Motor neuron (in vitro differentiated cells): ENCODE measurements at regions not wholly inside any gene's neighbourhood (a gene's known extent, or its start where the extent isn't known, plus 50 kb on each side); places are given as distances from the start of the nearest gene placed in this dataset.

Experiments used
- ATAC-seq, 8 experiments: fragments of 200-7000 bp; cut with Tn5 transposase; replicated peaks in 6 of 8; 2 replicates each; pipeline ENCODE4 v1.8.0; 2021; ENCODE audit warnings: mild to moderate bottlenecking in 8 of 8, moderate library complexity in 8 of 8
- H3K27ac ChIP-seq, 2 donors: fragments of 250-450 bp; sonication (Bioruptor Pico); 2 replicates each; pipeline ENCODE4 v1.9.0; 2021; ENCODE audit warnings: antibody characterized with exemption in 2 of 2, mild to moderate bottlenecking in 2 of 2, moderate library complexity in 1 of 2
- H3K4me1 ChIP-seq, 2 donors: fragments of 250-450 bp; sonication (Bioruptor Pico); replicated peaks in 1 of 2; 2 replicates each; pipeline ENCODE4 v1.6.1; 2021; ENCODE audit warnings: antibody characterized with exemption in 2 of 2, mild to moderate bottlenecking in 2 of 2, moderate library complexity in 1 of 2
- H3K4me3 ChIP-seq, 5 donors: fragments of 250-450 bp; sonication (Bioruptor Pico); 2 replicates each; pipeline ENCODE4 v1.9.0; 2021; ENCODE audit warnings: antibody characterized with exemption in 5 of 5, mild to moderate bottlenecking in 5 of 5, moderate library complexity in 4 of 5
- WGBS, 10 experiments: fragments of 450-650 bp; shearing (Covaris generic); methylation state at CpG; one replicate each; pipeline ENCODE4 v1.0.0; 2022; 5-methylcytosine and 5-hydroxymethylcytosine counted together
- in situ Hi-C, 9 experiments: fragments of 400-800 bp; cut with MboI; loops; one replicate each; pipeline ENCODE4 v1.15.0; 2021; ENCODE audit warnings: low sequenced_read_pairs in 9 of 9, low pct_unique_long_range_greater_than_20kb in 2 of 9; ENCODE audit not compliant: unreplicated experiment in 9 of 9

DNA sequence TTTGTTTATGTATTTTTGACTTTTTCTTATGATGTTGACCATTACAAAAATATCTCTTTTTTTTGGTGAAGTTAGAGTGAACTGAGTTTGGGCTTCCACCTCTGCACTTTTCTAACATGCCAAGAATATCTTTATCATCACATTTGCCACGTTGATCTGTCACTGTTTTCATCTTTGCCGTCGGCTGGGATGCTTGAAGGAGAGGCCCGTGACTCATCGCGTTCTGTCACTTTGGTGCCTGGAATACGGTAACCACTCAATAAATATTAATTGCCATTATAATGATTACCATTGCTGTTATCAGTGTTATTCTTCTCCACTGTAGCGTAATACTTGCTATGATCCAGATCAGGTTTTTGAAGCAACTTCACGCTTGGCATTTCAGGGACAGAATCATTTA lies 350.8 kb upstream of the PFKP start:
- H3K27ac ChIP-seq: no peak overlapping the region
- no peak for ATAC-seq
- peaks cover 5 to 8% of the 10 kb centered on the region in 2 donors for H3K4me1 ChIP-seq
- H3K4me3 ChIP-seq: no peak overlapping the region
- 36 to 92% (median 82%) methylated on average over 2 to 9 of the region's 9 CpGs; no CpG with 5 or more reads in 1 of the 10 experiments for WGBS, 10 experiments
- in situ Hi-C loops: no loop called here

DNA sequence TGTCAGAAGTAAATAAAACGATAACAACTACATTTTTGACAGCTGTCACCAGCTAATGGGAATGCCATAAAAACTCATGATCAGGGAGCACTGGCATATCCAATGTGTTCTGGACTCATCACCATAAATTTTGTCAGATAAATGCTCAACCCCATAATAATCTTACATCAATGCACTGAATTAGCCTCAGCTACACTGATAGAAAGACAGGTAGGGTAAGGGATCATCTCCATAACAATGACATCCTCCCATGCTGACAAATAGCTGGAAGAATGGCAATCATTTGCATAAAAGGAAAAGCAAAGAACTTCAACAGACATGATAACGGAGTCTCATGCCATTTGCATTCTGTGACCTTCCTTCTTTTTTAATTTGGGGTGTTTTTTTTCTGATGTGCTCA lies 352.8 kb upstream of the PFKP start:
- in situ Hi-C loops: no loop called here
- Histone ChIP-seq H3K4me1 (peaks cover 5 to 8% of the 10 kb centered on the region in 2 donors), H3K4me3 (no peak overlapping the region), H3K27ac (no peak overlapping the region)
- ATAC-seq: peak in 3 of 8 experiments; percentile 41 to 69 (median 56)
- 13 to 86% (median 41%) methylated on average over 1 to 2 of the region's 2 CpGs; no CpG with 5 or more reads in 2 of the 10 experiments for WGBS, 10 experiments

DNA sequence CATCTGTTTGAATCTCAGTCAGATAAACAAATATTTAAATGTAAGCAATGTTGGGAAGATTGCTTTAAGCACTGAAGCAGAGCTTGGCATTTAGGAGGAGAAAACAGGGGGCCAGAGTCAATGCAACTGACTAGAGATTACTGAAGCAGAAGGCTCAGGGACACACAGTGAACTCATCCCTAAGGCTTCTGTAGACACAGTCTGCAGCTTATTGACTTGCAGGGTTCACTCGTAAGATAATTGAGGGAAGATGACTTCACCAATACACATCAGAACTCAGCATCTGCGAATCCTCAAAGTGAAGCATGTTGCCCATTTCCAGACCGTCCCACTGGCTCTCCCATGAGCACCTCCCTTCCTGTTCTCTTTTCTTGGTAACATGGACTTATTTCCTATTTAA lies 363.4 kb upstream of the PFKP start:
- Histone ChIP-seq H3K4me3 (no peak overlapping the region), H3K4me1 (peaks cover 2 to 5% of the 10 kb centered on the region in 2 donors), H3K27ac (no peak overlapping the region)
- ATAC-seq: peak in 5 of 8 experiments; percentile 47 to 84 (median 55)
- in situ Hi-C loops: no loop called here
- WGBS, 10 experiments: 0 to 85% (median 46%) methylated on average over 1 to 3 of the region's 3 CpGs; no CpG with 5 or more reads in 2 of the 10 experiments

DNA sequence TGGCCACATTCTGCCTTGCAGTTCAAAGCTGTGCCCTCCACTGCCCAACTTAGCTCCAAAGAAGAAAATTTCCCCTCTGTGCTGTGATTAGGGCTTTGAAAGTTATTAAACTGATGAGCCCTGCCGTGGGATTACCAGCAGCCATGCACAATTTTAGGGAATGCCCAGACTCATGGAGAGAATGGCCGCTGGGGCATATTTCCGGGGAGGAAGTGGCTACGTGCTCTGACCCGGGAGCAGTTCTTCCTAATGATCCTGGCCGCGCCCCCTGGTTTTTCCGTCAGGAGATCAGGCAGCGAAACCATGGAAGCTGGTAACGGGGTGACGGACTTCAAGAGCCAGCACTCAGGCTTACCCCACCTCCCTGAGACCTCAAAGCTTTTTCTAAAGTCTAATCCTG lies 365.5 kb upstream of the PFKP start:
- ATAC-seq: no peak
- in situ Hi-C loops: no loop called here
- H3K4me1 ChIP-seq: peaks cover 2 to 5% of the 10 kb centered on the region in 2 donors
- no peak overlapping the region for H3K4me3 ChIP-seq
- 34 to 100% (median 89%) methylated on average over 1 to 11 of the region's 11 CpGs; no CpG with 5 or more reads in 3 of the 10 experiments for WGBS, 10 experiments
- H3K27ac ChIP-seq: no peak overlapping the region

DNA sequence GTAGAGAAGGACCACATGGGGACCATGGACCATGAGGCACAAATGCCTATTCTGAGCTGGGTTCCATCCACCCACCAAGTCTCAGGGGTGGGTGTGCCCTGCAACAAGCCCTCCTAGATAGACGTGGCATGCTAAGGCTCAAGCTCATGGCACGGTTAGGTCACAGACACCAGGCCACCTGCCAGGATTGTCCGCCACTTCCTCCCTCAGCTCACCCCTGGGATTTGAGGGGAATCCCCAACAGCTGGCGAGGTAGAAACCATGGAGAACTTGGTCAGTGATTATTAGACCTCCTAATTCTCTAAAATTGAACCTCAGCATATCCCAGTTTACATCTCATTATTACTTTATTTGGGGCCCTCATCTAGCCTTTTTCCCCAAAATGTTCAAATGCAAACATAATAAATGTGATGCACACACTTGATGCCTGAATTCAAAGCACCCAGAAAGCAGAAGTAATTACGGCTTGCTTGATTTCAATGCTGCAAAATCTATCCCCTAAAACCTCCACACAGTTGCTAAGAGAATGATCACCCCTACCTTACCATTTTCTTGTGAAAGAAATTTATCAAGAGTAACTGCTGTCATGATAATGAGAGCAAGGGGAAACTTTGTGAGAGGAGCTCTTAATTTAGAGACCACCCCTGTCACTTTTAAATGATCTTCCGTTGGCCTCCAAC lies 366.6 kb upstream of the PFKP start:
- in situ Hi-C loops: no loop called here
- no peak overlapping the region for H3K27ac ChIP-seq
- H3K4me1 ChIP-seq: peaks cover 2 to 5% of the 10 kb centered on the region in 2 donors
- ATAC-seq: no peak
- 0 to 100% (median 82%) methylated on average over 1 to 5 of the region's 6 CpGs for WGBS, 10 experiments
- H3K4me3 ChIP-seq: no peak overlapping the region

DNA sequence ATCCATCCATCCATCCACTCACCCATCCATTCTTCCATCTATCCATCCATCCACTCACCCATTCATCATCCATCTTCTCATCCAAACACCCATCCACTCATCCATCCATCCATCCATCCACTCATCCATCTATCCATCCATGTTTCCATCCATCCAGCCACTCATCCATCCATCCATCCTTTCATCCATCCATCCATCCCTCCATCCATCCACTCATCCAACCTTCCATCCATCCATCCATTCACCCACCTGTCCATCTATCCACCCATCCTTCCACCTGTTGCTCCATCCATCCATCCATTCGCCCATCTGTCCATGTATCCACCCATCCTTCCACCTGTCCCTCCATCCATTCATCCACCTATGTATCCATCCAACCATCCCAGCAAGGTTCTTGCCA lies 378.4 kb upstream of the PFKP start:
- in situ Hi-C loops: no loop called here
- no peaks in the 10 kb centered on the region for H3K4me1 ChIP-seq
- H3K27ac ChIP-seq: no peak overlapping the region
- H3K4me3 ChIP-seq: no peak overlapping the region
- WGBS, 10 experiments: 0 to 45% (median 33%) methylated on average over 1 of the region's 1 CpG; no CpG with 5 or more reads in 3 of the 10 experiments
- ATAC-seq: no peak

DNA sequence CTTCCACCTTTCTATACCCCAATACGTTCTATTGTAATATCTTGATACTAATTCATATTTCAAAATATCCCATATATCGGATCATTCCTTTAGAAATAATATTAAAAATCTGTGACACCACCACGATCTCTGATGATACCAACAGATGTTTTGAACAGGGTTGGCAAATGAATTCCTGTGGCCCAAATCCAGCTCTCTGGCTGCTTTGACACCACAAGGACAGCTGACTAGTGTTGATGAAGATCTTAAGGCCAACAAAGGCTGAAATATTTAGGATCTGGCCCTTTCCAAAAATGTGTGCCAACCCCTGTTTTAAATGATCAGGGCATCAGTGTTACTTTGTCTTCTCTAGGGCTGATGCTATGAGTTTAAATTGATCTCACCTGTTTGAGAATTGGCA lies 380.7 kb upstream of the PFKP start:
- Histone ChIP-seq H3K27ac (no peak overlapping the region), H3K4me1 (no peaks in the 10 kb centered on the region), H3K4me3 (no peak overlapping the region)
- 0 to 100% (median 85%) methylated on average over 1 to 3 of the region's 3 CpGs; no CpG with 5 or more reads in 2 of the 10 experiments for WGBS, 10 experiments
- no peak for ATAC-seq
- in situ Hi-C loops: no loop called here

DNA sequence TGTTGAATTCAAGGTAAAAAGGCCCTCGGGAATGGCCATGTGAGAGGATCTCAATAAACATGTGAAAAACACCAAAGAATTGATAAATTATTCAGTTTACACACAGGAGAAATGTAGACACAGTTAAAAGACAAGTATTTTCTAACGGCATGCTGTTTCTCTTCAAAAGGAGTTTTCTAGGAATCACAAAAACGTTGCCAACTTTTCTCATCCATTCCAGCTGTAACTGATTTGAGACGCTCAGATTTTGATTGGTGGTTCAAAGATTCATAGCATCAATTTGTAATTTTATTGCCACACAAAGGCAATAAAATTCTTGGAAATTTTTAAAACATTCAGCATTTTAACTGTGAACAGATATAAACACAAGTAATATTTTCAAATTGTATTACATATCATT lies 384.9 kb upstream of the PFKP start:
- Histone ChIP-seq H3K4me1 (no peaks in the 10 kb centered on the region), H3K4me3 (no peak overlapping the region), H3K27ac (no peak overlapping the region)
- peak in 1 of 8 experiments; percentile 48 for ATAC-seq
- in situ Hi-C loops: no loop called here
- 0 to 100% (median 58%) methylated on average over 1 to 4 of the region's 4 CpGs; no CpG with 5 or more reads in 1 of the 10 experiments for WGBS, 10 experiments

DNA sequence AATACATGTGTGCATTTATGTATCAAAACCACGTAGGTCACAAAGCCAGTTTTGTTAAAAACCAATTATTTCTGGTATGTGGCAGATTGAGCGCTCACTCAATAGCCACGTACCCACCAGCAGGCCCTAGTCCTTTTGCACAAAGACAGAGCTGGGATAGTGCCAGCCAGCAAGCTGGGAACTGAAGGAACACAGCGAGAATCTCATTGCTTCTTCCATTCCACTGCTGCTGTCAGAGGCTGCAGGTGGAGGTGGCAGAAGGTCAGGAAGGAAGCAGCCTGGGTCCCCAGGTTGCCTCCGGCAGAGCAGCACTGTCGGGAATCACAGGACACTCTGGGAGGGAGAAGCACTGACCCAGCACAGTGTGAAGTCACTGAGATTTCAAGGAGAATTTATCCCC lies 385.5 kb upstream of the PFKP start:
- WGBS, 10 experiments: 9 to 100% (median 67%) methylated on average over 1 to 6 of the region's 6 CpGs; no CpG with 5 or more reads in 1 of the 10 experiments
- Histone ChIP-seq H3K27ac (no peak overlapping the region), H3K4me3 (no peak overlapping the region), H3K4me1 (no peaks in the 10 kb centered on the region)
- ATAC-seq: peak in 1 of 8 experiments; percentile 70
- in situ Hi-C loops: no loop called here

DNA sequence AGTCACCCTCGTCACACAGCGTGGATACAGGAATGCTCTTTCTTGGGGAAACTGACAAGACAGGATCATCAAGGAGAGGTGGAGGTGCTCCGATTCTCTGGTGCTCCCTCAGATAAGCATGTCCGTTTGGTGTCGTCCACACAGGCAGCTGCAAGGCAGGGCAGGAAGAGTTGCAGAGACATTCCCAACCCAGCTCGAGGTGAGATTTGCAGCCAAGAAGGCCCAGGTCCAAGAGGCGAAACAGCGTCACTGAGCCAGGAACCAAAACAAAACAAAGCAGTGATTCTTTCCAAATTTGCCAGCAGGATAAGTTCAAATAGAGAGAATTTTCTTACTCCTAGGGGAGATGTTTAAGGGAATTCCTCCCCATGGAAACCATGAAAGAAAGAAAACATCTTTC lies 386.5 kb upstream of the PFKP start:
- Histone ChIP-seq H3K4me1 (no peaks in the 10 kb centered on the region), H3K27ac (no peak overlapping the region), H3K4me3 (no peak overlapping the region)
- 7 to 98% (median 91%) methylated on average over 3 to 6 of the region's 8 CpGs; no CpG with 5 or more reads in 4 of the 10 experiments for WGBS, 10 experiments
- peak in 1 of 8 experiments; percentile 15 for ATAC-seq
- in situ Hi-C loops: no loop called here

DNA sequence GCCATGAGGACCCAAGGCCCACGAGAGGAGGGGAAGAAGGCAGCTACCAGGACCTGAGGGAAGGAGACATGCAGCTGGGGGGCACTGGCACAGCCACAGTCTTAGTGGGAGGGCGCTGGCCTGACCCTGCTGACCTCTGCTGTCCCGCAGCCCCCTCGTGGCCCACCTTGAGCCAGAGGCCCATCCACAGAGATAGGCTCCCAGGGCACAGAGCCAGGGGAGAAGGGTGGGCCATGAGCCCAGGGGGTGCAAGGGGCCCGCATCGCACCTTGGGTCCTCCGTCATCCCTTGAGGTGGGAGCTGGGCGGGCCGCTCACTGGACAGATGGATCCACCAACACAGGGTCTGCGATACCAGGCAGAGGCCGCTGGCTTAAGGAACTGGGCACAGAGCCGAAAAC lies 387.7 kb upstream of the PFKP start:
- Histone ChIP-seq H3K4me1 (no peaks in the 10 kb centered on the region), H3K27ac (no peak overlapping the region), H3K4me3 (no peak overlapping the region)
- 0 to 100% (median 90%) methylated on average over 1 to 6 of the region's 12 CpGs; no CpG with 5 or more reads in 5 of the 10 experiments for WGBS, 10 experiments
- in situ Hi-C loops: no loop called here
- no peak for ATAC-seq

DNA sequence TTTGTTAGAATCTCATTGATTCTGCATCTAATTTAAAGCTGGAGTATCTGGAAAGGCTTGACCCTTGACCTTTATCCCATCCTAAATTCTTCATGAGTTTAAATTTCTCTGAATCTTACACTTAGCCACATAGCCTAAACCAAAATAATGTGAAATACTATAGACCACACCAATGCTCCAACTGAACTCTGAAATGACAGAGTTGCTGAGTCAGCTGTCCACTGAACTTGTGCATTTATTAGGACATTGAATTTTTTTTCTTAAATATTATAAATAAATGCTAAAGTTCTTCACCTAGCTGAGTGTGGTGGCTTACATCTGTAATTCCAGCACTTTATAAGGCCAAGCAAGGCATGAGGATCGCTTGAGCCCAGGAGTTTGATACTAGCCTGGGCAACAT lies 390.9 kb upstream of the PFKP start:
- ATAC-seq: no peak
- Histone ChIP-seq H3K4me3 (no peak overlapping the region), H3K27ac (no peak overlapping the region), H3K4me1 (no peaks in the 10 kb centered on the region)
- in situ Hi-C loops: no loop called here
- WGBS, 10 experiments: 13 to 100% (median 60%) methylated on average over 1 of the region's 1 CpG; no CpG with 5 or more reads in 5 of the 10 experiments

DNA sequence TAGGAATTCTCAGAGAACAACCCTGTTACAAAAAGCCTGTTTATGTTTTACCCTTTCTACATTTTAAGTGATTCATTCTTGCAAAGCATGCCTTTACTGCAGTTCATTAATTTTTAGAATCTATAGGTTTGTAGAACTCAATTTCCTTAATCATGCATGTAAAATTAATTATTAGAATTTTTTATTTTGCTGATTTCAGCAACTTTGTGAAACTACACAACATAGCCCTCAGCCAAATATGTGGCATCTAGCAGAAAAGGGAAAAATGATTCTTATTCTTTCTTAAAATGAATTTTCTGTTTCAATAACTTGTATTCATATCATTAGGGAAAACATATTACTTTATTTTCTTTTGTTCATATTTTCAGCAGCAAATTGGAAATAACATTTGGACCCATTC lies 392.9 kb upstream of the PFKP start:
- Histone ChIP-seq H3K4me3 (no peak overlapping the region), H3K27ac (no peak overlapping the region), H3K4me1 (peaks cover 0 to 6% of the 10 kb centered on the region in 2 donors)
- in situ Hi-C loops: no loop called here
- ATAC-seq: no peak

DNA sequence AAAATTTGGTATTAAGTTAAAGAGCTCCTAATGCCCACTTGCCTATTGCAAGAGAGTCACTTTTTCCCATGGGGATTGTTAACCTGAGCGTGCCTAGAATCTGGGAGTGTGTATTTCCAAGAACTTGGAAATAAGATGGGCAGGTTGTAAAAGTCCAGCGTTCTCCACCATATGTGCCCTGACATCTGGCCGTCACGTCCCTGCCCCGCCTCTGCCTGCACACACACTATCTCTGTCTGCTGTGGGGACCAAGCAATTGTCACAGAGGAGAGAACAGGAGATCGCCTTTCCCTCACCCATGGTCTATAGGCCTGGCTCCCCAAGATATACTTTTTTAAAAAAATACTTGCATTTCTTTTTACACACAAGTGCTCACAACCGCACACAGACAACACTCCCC lies 396.5 kb upstream of the PFKP start:
- H3K4me3 ChIP-seq: no peak overlapping the region
- no peak overlapping the region for H3K27ac ChIP-seq
- peaks cover 0 to 6% of the 10 kb centered on the region in 2 donors for H3K4me1 ChIP-seq
- ATAC-seq: peak in 3 of 8 experiments; percentile 44 to 69 (median 62)
- 7 to 96% (median 55%) methylated on average over 2 to 3 of the region's 7 CpGs; no CpG with 5 or more reads in 5 of the 10 experiments for WGBS, 10 experiments
- in situ Hi-C loops: no loop called here
